Gastroesophageal sphincter (tissue), 3 donors: ENCODE measurements at regions not wholly inside any gene's neighbourhood (a gene's known extent, or its start where the extent isn't known, plus 50 kb on each side); places are given as distances from the start of the nearest gene placed in this dataset.

Source experiments
- CTCF ChIP-seq, 4 experiments: fragments of 200-600 bp in 2 of 4; fragments of 450-650 bp in 2 of 4; sonication (generic) in 1 of 4; IDR thresholded peaks; one replicate each; pipeline ENCODE4 v1.5.1; 2017 to 2019; ENCODE audit warnings: antibody characterized with exemption in 4 of 4, mild to moderate bottlenecking in 2 of 4, moderate library complexity in 2 of 4
- EP300 ChIP-seq: sonication (generic); formaldehyde crosslinking; IDR thresholded peaks from one replicate; pipeline ENCODE4 v1.6.1; 2017; ENCODE audit warnings: antibody characterized with exemption, mild to moderate bottlenecking
- POLR2A ChIP-seq, 2 donors: fragments of 450-650 bp; IDR thresholded peaks; one replicate each; pipeline ENCODE4 v1.6.1; 2017; ENCODE audit warnings: antibody characterized with exemption in 2 of 2, mild to moderate bottlenecking in 2 of 2, moderate library complexity in 1 of 2
- POLR2AphosphoS5 ChIP-seq: sonication (generic); formaldehyde crosslinking; IDR thresholded peaks from one replicate; pipeline ENCODE4 v1.6.1; 2017; ENCODE audit warnings: antibody characterized with exemption

GRCh38 chr4:108336076-108336475 lies 167.3 kb upstream of the LEF1 start:
- TF ChIP-seq CTCF (IDR thresholded peaks at IDR 0.05): no peak
- no peak for TF ChIP-seq EP300
- TF ChIP-seq POLR2A (IDR thresholded peaks at IDR 0.05): no peak
- no peak for TF ChIP-seq POLR2AphosphoS5
